DMS153 (cell line): ENCODE measurements at regions not wholly inside any gene's neighbourhood (a gene's known extent, or its start where the extent isn't known, plus 50 kb on each side); places are given as distances from the start of the nearest gene placed in this dataset.

ENCODE experiments used
- DNase-seq: peaks from one replicate; lab custom pipeline; 2025; lab: John Stamatoyannopoulos, UW

DNA sequence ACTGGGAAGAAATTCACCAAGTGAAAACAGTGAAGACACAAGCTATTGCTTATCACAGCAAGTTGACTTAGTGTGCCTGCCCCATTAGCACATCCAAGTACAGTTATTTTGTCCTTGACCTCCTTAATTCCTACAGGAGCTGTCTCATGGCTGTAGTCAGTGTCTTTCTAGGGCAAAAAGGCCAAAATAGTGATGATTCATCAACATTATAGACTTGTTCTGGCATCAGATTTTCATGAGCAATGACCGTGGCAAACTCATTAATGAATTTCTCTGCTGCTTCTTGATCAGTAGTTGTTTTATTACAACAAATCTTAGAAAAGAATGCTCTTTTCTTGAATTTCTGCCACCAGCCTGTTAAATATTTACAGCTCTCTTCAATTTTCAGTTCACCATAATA lies 1169.3 kb upstream of the DDX18 start:
- DNase-seq: no peak

DNA sequence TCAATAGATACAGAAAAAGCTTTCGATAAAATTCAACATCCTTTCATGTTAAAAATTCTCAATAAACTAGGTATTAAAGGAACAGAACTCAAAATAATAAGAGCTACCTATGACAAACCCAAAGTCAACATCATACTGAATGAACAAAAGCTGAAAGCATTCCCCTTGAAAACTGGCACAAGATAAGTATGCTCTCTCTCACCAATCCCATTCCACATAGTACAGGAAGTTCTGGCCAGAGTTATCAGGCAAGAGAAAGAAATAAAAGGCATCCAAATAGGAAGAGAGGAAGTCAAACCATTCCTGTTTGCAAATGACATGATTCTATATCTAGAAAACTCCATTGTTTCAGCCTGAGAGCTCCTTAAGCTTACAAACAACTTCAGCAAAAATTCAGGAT lies 1145.8 kb upstream of the DDX18 start:
- no peak for DNase-seq

DNA sequence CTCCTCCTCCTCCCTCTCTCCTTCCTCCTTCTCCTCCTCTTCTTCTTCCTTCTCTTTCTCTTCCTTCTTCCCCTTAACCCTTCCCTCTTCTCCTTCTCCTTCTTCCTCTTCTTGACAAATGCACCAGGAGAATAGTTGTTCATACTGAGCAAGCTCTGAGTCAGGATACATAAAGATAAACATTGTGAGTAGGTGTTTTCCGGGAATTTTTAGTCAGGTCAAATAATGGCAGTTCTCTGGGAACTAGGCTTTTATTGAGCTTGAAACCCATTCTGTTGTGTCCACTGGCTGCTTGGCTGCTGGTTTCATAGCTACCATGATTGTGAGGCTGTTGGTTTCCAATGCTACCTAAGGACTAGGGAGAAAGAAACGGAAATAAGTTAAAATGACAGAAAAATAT lies 1144.7 kb upstream of the DDX18 start:
- DNase-seq: no peak

DNA sequence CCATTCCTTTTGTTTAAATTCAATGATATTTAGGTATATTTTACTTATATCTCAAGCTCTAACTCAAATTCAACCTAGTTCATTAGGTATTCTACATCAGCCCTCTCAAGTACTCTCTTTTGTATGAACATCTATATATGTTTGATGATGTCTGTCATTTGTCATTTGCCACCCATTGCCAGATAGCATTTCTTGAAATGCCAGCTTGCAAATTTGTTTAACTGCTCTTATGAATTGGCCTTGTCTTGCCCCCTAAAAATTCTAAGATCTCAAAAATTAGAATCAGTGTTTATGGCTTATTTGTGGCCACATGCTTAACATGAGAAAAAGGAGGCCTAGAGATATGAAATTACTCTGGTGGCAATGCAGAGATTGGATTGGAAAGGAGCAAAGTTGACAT lies 1140.3 kb upstream of the DDX18 start:
- DNase-seq: no peak

DNA sequence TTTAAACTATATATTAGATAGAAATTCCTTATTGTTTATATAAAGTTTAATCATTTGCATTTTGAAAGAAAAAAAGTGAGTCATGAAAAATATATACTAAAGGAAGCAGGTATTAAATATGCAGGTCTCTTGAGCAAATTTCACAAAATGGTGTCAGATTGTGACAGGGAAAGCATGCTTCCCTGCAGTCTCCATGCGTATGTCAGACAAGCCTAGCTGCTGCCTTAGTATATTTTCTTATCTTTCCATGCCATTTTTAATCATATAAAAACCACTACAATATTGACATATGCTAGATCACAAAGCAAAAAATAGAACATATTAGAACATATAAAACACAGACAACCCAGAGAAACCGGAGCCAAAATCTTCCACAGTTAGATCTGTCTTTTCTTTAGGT lies 1137.7 kb upstream of the DDX18 start:
- DNase-seq: no peak

DNA sequence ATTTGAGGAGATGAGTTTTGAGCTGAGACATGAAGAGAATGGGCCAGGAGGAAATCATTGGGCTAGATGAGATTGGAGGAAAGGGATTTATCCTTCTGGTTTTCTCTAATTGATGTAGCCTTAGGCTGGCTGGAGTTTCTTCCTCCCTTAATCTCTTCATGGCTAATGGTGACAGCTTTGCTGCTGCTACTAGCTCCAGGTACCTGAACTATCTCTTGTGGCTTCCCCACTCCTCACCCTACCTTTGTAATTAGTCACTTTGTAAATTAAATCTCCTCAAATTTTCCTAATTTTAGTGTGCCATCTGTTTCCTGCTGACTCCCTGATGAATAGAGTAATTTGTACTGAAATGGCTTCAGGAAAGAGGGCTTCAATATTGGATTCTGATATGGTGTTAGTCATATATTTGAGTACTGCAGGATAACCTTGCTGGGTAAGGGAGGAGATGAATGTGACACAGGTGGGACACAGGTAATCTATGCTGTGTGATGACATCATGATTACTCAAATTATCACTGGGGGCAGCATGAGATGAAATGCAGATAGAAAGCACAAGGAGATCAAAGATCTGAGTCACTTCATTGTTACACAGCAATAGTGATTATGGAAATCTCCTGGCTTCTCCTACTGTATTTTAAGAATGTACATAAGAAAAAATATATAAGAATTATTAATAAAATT lies 1134.1 kb upstream of the DDX18 start:
- DNase-seq: no peak

DNA sequence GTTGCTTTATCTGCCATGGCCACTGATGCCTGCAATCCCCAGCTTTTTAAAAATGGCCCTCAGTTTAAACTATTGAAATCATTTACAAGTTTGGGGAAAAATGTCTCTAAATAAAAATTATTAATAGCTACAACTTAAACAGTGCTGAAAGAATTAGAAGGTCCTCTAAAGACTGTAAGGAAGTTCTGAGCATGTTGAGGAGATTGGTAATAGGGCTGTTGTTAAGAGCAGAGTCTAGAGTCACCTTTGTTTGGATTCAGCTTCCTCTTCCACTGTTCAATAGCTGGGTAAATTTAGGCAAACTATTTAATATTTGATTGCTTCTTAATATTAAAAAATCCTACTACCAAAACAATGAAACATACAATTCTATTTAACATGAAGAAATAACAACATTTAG lies 1127.1 kb upstream of the DDX18 start:
- no peak for DNase-seq

DNA sequence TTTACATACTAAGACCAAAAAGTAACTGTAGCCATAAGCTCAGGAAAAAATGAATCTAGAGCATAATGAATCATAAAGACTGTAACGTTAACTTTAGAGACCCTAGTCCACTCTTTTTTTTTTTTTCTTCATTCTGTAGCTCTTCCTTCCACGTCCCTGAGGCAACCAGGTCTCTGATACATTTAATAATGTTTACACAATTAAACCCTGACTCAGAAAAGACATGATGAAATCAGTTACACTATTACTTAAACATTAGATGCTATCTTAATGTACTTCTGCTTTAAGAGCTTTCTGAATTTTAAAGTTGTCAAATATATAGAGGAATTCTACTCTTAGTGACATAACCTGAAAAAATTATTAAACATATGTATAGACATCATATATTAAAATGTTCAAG lies 1121.5 kb upstream of the DDX18 start:
- no peak for DNase-seq

DNA sequence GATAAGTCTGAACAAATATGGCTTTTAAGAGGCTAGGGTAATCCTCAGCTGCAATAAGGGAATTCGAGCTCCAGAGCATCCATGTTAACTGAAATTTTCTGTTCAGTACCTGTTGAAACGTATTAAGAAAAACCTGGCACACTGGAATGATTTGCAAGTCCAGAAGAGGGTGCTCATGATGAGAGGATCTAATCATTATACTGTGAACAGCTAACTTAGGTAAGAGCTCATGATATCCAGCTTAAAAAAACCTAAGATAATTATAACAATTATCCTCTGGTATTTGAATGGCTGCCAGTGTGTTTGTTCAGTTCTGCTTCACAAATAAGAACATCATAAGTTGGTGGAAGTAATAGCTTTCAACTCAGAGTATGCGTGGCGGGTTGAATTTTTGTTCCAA lies 1118.3 kb upstream of the DDX18 start:
- DNase-seq: peak; percentile 30

DNA sequence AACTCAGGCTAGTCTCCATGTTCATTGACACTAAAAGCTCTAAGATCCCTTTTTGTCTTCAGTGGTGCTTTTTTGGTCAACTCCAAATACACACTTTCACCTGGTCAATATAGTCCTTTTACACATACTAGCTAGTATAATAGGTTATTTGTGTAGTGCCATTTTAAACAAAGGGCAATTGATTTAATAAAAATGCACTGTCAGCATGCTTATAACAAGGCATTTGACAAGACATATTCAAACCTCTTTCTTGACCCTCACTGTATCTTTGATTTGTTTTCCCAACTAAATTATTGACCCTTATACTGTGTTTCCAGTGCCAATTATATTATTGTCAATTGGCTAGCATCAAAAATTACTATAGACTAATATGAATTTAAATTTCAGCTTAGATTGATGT lies 1117.6 kb upstream of the DDX18 start:
- DNase-seq: no peak

DNA sequence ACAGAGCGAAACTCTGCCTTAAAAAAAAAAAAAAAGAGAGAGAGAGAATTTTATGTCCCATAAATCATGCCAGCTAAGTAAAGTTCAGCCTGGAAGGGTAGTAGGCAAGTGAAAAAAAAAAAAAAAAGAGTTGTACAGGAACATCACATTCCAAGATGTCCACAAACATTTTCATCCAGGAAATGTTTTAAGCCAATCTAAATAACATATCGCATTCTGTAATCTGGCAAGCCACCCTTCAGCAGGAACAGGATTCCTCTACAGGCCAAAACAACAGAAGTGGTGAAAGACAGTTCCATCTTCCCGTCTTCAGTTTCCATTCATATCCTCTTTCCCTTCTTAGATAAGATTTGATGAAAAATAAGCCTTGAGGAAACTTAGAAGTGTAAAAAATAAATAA lies 1108.1 kb upstream of the DDX18 start:
- DNase-seq: no peak

DNA sequence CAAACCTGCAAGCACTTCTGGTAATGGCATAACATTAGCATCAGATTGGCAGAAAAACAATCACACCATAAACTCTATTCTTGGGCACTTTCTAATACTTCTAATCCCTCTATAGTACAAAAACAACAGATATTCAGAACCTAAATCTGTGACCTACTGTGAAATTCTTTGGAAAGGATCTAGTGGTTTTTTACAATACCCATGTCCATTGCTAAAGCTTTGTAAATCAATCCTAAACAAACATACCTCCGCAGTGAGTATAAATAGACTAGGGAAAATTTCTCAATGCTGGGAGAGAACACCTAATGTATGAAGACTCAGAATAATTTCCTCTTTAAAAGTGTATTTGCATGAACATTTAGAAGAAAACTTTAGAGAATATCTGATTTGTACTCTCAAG lies 1098.5 kb upstream of the DDX18 start:
- no peak for DNase-seq

DNA sequence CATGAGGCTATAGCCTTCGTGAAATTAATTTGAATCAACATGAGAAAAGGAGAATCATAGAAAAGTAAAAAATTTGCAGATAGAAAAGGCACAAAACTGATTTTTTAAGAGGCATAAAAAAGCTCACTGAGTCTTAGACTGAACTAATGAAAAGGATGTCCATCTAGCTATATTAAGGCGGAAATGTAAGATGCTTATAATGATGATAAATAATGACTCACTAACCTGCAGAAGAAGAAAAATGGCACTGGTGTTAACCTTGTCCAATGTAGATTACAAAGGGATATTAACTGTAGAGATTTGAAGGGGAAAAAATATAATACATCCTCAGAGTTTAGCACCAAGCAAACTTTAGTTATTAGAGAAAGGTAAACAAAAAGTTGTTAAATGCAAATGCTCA lies 1098.0 kb upstream of the DDX18 start:
- no peak for DNase-seq

DNA sequence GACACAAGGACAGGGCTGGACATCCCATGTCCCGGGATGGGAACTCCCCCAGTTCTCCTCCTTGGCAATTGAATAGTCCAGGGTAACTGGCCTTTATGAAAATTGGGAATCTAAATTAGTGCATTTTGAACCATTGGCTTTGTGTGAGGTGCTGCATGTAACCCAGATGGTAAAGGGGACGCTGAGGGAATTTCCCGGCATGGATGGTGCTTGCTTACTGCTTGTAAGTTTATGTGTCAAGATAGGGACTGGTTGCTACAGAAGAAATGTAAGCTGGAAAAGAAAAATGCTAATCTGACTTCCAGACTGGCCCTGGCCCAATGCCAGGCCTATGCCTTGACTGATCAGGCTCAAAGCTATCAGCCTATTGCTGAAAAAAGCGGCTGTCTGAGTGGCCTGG lies 1096.7 kb upstream of the DDX18 start:
- no peak for DNase-seq

DNA sequence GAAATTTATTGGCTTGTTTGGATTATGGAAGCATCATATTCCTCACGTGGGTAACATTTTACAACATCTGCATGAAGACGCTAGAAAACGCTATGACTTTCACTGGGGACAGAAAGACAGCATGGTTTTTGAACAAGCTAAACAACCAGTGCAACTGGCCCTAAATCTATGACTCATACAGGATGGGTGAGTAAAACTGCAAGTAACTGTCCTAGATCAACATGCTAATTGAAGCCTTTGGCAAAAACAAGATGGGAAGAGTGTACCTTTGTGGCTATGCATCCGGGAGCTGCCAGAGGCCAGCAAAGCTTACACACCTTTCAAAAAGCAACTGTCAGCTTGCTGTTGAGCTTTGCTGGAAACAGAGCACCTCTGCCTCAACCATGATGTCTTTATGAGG lies 1096.0 kb upstream of the DDX18 start:
- peak; percentile 36 for DNase-seq

DNA sequence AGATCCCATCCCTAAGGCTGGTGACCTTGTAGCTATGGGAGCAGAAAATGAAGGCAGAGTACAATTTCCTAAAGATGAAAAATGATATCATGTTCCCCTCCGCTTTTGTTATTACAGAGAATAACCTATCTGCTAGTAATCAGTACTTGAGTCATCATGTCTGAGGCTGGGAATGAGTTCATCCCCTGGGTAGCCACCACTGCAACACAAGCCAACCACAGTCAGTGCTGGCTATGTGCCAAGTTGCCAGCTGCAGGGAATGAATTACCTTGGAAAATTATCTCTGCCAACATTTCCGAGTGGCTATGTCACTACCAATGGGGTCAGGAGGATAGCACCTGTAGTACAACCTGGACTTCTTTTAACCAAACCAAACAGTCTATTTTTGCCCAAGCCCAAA lies 1094.7 kb upstream of the DDX18 start:
- peak; percentile 92 for DNase-seq

DNA sequence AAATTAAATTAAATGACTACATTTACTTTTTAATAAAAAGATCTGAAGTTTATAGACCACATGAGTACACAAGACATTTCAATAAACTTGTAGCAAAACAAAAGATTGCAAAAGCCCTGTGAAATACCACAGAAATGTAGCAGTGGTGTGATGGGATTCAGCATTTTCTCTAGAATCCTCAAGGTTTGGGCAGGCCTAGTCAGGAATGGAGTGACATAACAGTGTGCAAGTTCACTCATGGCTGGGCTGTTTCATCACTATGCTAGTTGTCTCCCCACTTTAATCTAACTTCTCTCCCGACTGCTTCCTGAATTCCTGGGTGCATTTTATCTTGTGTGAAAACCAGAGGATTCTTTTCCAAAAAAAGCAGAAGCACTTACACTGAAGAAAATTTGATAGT lies 1089.9 kb upstream of the DDX18 start:
- no peak for DNase-seq

DNA sequence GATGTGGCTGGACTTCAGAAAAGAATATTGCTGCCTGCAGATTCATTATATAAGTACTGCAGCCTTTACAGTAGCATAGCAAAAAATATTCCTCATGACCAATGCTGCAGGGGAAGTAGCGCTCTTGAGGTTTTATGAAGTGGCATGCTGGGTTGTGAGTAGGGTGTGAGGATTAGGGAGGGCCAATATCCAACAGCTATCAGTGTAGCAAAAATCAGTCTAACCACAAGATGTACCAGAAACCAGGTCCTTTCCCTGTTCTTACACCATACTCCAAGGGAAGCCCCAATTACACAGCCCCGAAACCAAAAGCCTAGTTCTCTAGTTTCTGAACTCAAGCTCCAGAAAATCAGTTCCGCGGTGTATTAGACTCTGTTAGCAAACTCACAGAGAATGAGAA lies 1082.2 kb upstream of the DDX18 start:
- DNase-seq: no peak

DNA sequence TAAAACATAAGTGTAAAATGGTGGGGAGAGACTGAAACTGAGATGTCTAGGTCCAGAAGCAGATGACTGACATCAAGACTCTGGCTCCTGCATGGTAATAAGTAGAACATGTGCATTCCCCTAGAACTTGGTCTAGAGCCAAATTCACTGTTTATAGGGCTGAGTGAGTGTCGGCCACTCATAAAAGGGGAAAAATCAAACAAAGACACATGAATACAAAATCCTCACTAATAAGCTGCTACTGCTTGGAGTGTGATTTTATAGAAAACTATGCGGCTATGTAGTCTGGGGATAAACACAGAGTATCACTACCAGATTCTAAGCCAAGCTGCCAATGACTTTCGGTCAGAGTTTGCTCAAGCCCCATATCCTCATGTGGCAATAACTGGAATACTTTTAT lies 1080.8 kb upstream of the DDX18 start:
- DNase-seq: peak; percentile 84

DNA sequence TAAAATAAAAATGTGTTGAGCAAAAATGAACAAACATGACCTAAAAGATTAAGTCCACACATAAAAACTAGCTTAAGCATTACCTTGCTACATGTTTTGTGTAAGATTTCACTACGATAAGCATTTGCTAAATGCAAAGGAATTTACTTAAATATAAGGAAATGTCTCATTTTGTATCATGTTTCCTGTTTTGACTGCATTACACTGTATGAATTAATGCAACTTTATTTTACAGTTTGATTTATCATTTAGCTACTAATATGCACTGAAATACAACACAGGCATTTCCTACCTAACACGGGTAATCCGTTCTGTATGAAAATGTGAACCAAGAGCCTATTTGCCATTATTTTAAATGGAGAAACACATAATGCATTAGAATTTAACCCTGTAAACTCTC lies 1076.5 kb upstream of the DDX18 start:
- no peak for DNase-seq

DNA sequence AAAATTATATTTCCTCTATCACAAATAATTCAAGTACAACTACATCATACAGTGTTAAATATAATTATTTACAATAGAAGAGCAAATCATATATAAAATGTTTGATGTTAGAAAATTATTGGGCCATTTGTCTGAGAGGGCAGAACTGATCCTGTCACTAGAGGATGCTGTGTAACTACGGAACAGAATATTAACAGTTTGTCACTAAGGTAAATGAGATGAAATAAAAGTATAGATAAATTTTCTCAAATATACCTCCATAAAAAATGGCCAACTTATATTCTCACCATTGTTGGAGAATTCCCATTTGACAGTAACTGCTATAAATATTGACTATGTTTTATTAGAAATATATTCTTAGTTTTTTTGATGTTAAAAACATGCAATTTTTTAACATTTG lies 1067.4 kb upstream of the DDX18 start:
- no peak for DNase-seq

DNA sequence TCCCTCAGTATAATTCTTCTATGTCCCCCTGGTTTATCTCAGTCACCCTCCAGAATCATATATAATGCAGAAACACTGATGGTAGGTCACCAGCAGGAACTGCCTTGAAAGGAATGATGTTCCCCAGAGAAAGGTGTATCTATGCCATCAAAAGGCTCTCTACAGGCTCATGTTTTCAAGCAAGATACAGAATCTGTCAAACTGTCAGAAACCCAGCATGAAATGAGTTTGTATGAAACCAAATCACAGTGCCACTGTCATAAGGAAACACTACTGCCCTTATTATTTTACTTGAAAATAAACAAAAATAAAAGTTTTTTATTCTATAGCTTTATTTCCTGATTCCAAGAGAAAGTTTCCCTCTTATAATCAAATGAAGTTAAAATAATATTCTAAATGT lies 1064.5 kb upstream of the DDX18 start:
- no peak for DNase-seq

DNA sequence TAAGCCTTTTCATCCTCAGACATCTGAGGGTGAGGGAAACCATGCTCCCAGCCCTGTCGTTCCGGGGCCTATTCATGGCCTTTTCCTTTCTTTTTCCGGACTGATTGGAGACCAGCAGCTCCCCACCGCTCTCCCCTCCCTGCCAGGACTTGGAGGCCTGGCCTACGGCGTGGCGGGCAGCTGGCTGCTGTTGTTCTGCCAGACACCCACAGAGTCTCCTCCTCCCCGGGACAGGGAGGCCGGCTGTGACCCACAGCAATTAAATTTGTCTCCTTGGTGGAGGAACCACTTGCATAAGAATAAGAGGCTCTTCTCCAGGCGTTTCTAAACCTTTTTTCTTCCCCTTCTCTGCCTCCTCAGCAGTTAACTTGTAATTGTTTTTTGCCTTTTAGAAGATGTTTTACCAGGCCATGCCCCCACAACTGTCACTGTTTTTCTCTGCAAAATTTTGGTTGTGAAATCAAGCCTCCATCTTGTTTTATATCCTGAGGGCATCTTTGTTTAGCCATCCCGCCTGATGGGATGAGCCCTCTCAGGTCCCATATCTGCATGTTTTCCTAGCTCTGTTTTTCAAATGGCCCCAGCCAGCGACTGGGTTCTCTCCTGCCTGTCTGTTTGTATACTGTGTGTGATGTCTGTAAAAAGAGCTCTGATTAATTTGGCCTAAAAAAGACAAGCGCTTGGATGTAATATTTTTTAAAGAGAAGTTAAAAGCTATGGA lies 1060.0 kb upstream of the DDX18 start:
- no peak for DNase-seq

DNA sequence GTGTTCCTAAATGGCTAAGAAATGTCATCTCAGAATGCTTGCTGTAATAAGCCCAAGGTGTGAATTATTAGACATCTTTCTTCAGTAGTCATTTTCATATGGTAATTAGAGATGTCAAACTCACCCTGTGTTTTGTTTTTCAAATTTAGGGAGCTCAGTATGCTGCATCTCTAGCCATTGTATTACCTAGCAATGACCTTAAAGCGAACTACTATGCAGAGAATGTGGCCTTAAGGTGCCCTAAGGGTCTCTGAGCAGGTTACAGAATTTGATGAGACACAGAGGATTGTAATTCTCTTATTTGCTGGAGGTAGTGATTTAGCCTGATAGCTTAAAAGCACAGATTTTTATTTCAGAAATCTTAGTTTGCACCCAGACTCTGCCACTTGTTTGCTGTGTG lies 1052.6 kb upstream of the DDX18 start:
- no peak for DNase-seq
